Upper lobe of right lung (tissue), 1 donor: ENCODE measurements at regions not wholly inside any gene's neighbourhood (a gene's known extent, or its start where the extent isn't known, plus 50 kb on each side); places are given as distances from the start of the nearest gene placed in this dataset.

ENCODE experiments used
- ATAC-seq: fragments of 200-7000 bp; cut with Tn5 transposase; one replicate; pipeline ENCODE4 v1.9.1; 2020; ENCODE audit warnings: mild to moderate bottlenecking, moderate library complexity
- DNase-seq: peaks from one replicate; pipeline ENCODE4 v3.0.0-alpha.2; 2020
- H3K27ac ChIP-seq: fragments of 200-600 bp; one replicate; pipeline ENCODE4 v1.8.0; 2022
- H3K27me3 ChIP-seq: fragments of 200-600 bp; one replicate; pipeline ENCODE4 v1.8.0; 2022; ENCODE audit warnings: mild to moderate bottlenecking
- H3K36me3 ChIP-seq: fragments of 200-600 bp; one replicate; pipeline ENCODE4 v1.8.0; 2022
- H3K4me1 ChIP-seq: fragments of 200-600 bp; one replicate; pipeline ENCODE4 v1.8.0; 2022
- H3K4me3 ChIP-seq: fragments of 200-600 bp; one replicate; pipeline ENCODE4 v1.8.0; 2022; ENCODE audit warnings: mild to moderate bottlenecking
- H3K9me3 ChIP-seq: fragments of 200-600 bp; one replicate; pipeline ENCODE4 v1.8.0; 2022
- CTCF ChIP-seq: fragments of 200-600 bp; IDR thresholded peaks from one replicate; pipeline ENCODE4 v1.8.0; 2022; ENCODE audit warnings: antibody characterized with exemption
- intact Hi-C: fragments of 100-400 bp; cut with DNase I; formaldehyde crosslinking; loops from one replicate; pipeline ENCODE4 v1.11.0; 2022
- donor health status: DM: no; HTN: yes; CAD: no; lungs with severe emphysema.

DNA sequence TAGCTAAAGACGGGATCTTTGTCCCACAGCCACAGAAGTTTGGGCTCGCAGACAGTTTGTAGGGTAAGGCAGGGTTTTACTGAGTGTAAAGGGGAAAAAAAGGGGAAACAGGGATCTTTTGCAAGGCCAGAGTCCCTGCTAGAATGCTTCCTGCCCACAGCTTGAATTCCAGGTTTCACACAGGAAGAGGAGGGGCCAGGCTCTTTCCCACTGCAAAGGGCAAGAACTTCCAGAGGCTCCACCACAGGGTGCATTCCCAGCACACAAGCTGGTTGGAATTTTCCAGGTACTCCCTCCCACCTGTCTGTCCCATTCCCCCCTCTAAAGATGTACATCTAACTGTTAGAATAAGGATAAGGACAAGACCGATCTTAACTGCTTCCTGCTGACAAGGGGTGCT lies 1126.9 kb downstream of the KCNT2 start:
- intact Hi-C loops = no loop called here

DNA sequence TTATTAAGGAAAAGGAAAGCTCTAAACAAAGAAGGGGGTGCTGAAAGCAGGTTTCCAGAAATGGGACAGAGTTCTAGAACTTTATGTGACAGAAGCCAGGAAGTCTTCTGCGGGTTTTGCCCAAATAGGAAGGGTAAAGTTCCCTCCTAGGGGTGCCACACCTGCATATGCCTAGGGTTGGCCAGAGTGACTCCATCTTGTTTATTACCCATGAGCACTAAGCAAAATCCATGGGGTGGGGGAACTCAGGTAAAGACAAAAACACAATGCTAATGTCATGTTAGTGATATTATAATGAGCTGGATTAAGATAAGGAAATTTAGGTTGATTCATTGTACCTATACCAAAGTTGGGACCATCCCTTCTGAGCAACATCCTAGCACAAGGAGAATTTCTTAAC lies 1132.7 kb downstream of the KCNT2 start:
- no peak for TF ChIP-seq CTCF
- Histone ChIP-seq H3K27ac (no peak overlapping the region), H3K4me3 (no peak overlapping the region), H3K27me3 (no peaks in the 10 kb centered on the region), H3K36me3 (no peaks in the 10 kb centered on the region), H3K4me1 (no peaks in the 10 kb centered on the region), H3K9me3 (no peaks in the 10 kb centered on the region)
- intact Hi-C loops = no loop called here
- ATAC-seq = no peak
- no peak for DNase-seq

More for the DNA sequence above, 1126.9 kb downstream of the KCNT2 start:
- no peak overlapping the region for H3K4me3 ChIP-seq
- no peaks in the 10 kb centered on the region for H3K9me3 ChIP-seq
- TF ChIP-seq CTCF = no peak
- H3K36me3 ChIP-seq = no peaks in the 10 kb centered on the region
- ATAC-seq (no peak), DNase-seq (no peak)
- H3K27ac ChIP-seq = no peak overlapping the region
- H3K27me3 ChIP-seq = no peaks in the 10 kb centered on the region
- H3K4me1 ChIP-seq = no peaks in the 10 kb centered on the region

DNA sequence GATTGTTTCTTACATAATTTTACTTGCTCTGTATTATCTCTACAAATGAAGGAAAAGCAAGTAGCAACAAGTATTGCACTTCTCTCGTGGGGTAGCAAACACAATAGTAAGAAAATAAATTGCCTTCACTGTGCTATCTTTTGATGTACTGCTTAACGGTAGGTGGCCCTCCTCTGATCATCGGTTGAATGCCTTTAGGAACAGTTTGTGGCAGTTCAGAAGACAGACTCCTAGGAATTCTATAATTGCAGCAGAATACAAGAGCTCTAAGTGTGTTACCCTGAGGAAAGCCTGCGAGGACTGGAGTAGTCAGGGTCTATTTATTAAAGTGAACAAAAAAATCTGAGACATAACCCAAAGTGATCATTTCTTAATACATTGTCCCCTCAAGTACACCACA lies 1135.9 kb downstream of the KCNT2 start:
- no peaks in the 10 kb centered on the region for H3K9me3 ChIP-seq
- TF ChIP-seq CTCF = no peak
- no peaks in the 10 kb centered on the region for H3K27me3 ChIP-seq
- DNase-seq (no peak), ATAC-seq (no peak)
- intact Hi-C loops = no loop called here
- no peak overlapping the region for H3K4me3 ChIP-seq
- H3K36me3 ChIP-seq = no peaks in the 10 kb centered on the region
- H3K4me1 ChIP-seq = no peaks in the 10 kb centered on the region
- H3K27ac ChIP-seq = no peak overlapping the region

DNA sequence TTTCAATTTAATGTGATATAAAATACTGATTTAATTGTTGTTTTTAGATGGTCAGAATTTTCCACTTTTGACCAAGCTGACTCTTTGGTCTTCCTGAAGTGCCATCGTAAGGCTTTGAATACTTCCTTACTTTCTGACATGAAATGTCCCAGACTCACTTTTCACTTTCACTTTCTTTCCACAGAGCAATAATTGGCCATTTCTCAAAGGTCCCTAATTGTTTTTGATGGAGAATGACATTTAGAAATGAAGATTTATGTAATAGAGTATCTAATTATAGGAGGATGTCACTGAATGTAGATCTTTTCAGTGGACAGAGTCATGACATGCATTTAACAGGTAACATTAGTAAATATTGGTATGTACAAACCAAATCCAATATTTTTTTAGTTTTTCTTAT lies 1141.6 kb downstream of the KCNT2 start:
- Histone ChIP-seq H3K27me3 (no peaks in the 10 kb centered on the region), H3K9me3 (no peaks in the 10 kb centered on the region), H3K4me3 (no peak overlapping the region), H3K4me1 (no peaks in the 10 kb centered on the region), H3K36me3 (no peaks in the 10 kb centered on the region), H3K27ac (no peak overlapping the region)
- ATAC-seq (no peak), DNase-seq (no peak)
- intact Hi-C loops = no loop called here
- TF ChIP-seq CTCF = no peak

DNA sequence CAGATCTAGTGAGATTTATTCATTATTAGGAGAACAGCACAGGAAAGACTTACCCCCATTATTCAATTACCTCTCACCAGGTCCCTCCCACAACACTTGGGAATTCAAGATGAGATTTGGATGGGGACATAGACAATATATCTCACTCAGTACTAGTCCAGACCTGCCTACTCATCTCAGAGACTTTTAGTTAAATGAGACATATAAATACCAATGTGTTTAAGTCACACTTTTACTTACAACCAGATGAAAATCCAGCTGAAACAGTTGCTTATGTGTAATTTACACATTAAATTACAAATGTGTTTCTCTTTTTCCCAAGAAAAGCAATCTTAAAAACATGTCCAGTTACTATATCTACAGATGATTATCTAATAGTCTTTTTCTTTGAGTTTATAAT lies 1145.6 kb downstream of the KCNT2 start:
- no peaks in the 10 kb centered on the region for H3K4me1 ChIP-seq
- no peaks in the 10 kb centered on the region for H3K36me3 ChIP-seq
- no peaks in the 10 kb centered on the region for H3K9me3 ChIP-seq
- DNase-seq = no peak
- no peak overlapping the region for H3K27ac ChIP-seq
- no peak for TF ChIP-seq CTCF
- no peaks in the 10 kb centered on the region for H3K27me3 ChIP-seq
- ATAC-seq = no peak
- intact Hi-C loops = no loop called here
- H3K4me3 ChIP-seq = no peak overlapping the region

GRCh38 chr1:195462152-195462551 lies 1146.1 kb downstream of the KCNT2 start:
- no peaks in the 10 kb centered on the region for H3K4me1 ChIP-seq
- H3K4me3 ChIP-seq = no peak overlapping the region
- no peak for ATAC-seq
- no peaks in the 10 kb centered on the region for H3K27me3 ChIP-seq
- no peak for TF ChIP-seq CTCF
- intact Hi-C loops = no loop called here
- no peak for DNase-seq
- no peak overlapping the region for H3K27ac ChIP-seq
- no peaks in the 10 kb centered on the region for H3K36me3 ChIP-seq
- H3K9me3 ChIP-seq = no peaks in the 10 kb centered on the region
